ENCODE measurements at regions not wholly inside any gene's neighbourhood (a gene's known extent, or its start where the extent isn't known, plus 50 kb on each side); places are given as distances from the start of the nearest gene placed in this dataset.

DNA sequence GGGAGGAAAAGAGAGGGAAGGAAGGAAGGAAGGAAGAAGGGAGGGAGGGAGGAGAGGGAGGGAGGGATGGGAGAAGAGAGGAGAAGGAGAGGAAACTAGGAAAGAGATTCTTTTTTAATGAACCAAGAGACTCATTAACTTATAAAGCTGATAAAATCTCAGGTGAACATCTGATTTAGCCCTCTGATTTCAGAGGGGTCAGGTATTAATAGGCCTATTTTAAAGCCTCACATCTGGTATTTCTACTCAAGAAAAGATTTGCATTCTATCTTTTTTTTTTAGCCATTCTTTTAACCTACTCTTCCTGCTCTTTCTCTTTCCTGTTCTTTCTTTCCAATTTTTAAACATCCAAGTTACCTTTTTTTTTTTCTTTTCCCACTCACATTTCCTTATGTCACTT lies 103.3 kb upstream of the CPEB2 start:
- TF ChIP-seq CTCF (IDR thresholded peaks at IDR 0.05 in 8 of 11, conservative IDR thresholded peaks at IDR 0.05 in 3 of 11) (no peak), POLR2A (IDR thresholded peaks at IDR 0.05) (no peak)

Measured in spleen (tissue), 7 donors.